Islet precursor cell (in vitro differentiated cells): ENCODE measurements at regions not wholly inside any gene's neighbourhood (a gene's known extent, or its start where the extent isn't known, plus 50 kb on each side); places are given as distances from the start of the nearest gene placed in this dataset.
"Not testable (repeated sequence)": the region's sequence is repeated elsewhere in the genome, so short reads cannot be mapped to it uniquely, and the experiment has no call there.

Experiments used
- DNase-seq: peaks from one replicate; pipeline ENCODE4 v3.0.0-alpha.2; 2018

DNA sequence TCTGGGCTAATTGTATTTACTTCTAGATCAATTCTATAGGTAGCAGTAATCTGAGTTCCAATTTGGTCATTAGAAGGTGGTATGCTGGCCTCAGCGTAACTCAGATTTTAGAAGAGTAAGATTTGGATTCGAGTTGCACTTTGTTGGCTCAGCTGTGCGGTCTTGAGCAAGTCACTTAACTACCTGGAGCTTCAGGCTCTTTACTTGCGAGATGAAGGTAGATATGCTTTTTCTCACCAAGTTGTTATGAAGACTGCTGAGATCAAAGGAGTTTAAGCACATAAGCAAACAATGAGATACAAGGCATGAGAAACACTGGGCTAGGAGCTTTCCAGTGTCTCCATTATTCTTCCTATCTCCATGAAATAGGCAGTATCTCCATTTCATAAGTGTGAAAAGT is 133.8 kb upstream of the RANBP3L start:
- no peak for DNase-seq

DNA sequence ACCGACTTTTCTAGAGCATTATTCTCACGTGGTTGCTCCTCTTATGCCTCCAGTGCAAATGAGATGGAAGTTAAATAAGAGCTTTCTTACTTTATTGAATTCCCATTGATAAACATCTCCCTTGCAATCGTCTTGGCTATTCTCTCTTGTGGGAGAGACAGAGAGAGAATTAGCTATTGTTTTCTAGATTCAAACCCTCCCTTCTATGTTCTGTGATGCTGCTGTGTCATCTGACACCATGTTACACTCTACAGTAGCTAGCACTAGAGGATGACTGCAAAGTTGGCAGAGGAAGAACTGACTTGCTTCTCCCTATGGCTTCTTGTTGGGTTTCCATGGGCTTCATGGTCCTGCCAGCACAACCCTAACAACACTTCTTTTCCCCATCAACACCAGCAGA is 134.6 kb upstream of the RANBP3L start:
- no peak for DNase-seq

DNA sequence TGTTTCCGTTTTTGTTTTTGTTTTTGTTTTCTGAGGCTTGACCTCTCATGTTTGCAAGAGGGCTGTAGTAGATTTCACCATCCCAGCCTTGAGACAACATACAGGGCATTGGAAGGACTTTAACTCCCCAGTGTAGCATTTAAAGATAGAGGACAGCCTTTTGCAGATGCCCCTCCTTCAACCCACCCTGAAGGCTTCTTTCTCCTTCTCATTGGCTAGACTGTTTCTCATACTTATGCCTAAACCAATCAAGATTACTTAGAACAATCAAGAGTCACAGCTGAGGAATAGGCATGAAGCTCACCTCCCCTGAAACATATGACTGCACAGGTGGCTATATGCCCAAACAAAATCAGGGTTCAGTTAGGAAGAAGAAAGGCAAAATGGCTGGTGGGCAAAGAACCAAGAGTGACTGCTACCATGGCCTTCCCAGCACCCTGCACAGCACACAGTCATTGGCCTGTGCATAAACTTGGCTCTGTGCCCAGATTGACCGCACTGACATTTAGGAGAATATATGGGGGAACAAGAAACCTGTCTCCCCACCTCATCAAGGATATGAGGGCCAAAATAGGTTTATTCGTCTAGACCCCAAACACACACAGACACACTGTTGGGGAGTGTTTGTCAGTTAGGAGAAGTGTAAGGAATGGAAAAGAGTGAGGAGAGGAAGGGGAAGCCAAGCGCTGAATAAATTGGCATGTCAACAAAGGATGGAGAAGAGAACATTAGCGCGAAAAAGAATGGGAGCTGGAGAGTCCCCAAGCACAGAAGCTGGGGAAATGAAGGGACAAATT is 137.3 kb upstream of the RANBP3L start:
- DNase-seq = no peak

DNA sequence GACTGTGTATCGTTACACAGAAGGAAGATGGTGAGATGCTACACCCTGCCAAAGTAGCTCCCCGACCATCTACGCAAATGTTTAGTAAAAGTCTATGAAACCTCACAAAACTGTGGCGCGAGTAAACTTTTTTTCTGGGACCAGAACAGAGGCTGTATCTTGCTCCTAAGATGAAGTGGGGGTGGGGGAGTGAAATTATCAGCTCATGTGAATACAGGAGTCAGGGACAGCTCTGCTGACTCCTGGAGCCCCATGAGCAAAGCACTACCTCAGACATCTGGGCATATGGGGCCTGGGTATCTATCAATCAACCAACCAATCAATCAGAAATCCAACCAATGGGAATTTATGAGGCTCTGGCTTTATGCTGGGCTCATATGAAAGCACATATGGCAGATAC is 138.6 kb upstream of the RANBP3L start:
- DNase-seq = no peak

DNA sequence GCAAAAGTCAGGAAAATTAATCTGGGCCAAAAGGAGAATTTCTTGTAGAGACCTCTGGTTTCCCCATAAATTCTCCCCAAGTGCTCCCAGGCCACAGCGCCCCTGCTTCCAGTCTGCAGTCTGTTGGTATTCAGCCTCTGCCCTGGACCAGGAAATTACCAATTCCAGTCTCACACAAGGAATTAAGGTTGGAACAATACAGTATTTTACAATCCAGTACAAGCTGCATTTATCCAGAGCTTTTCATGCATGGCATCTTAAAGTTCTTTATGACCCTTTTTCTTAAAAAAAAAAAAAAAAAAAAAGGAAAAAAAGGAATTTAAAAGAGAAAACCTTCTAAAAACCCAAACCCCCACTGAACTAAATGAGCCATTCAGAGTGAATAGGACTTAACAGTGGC is 139.6 kb upstream of the RANBP3L start:
- DNase-seq = no peak

DNA sequence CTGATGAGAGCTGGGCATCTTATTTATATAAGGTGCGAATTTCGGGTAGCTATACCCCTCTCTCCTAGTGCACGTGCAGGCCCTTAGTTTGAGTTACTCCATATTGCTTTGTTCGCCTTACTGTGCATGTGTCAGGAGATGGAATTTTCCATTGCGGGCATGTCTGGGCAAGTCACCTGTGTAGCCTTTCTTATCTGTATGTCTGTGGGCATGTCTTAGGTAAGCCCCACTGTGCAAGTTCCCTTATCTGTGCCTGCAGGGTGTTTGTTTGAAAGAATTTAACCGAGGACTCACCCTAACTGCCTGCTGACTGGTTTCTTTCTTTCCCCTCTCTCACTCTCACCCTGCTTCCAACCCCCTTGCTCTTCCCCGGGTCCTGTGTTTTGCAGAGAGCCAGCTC is 140.7 kb upstream of the RANBP3L start:
- peak; percentile 92 for DNase-seq

DNA sequence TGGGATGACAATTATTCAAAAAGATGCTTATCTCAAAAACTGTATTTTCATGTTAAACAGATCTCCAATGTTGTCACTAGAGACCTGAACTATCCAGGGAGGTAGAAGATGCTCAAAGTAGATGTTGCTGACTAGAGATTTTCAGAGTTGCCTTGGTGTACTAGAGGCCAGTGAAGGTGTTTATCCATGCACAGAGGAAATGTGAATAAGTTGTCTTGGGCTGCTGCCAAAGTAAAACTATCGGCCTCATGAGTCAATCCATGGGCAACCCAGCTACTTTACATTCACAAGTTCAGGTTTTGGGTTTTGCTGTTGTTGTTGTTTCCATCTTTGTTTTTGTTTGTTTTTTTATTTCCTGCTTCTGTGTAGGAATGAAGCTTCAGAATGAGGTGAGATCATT is 141.1 kb upstream of the RANBP3L start:
- no peak for DNase-seq

DNA sequence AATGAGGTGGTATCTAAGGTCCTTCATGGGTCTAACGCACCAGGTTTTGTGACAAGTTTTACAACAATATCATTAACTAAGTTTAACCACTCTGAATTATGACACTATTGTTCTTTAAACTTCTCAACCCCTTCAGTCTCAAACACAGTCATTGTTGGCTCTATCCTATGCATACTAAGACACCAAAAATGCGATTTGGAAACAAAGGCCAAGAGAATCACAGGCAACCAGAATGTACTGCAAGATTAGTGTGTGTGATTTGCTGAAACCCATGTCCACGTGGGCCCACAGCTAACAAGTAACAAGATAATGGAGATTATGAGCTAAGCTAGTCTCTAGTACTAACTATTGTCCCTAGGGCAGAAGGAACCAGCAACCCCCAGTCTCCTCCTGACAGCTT is 142.2 kb upstream of the RANBP3L start:
- DNase-seq = no peak

DNA sequence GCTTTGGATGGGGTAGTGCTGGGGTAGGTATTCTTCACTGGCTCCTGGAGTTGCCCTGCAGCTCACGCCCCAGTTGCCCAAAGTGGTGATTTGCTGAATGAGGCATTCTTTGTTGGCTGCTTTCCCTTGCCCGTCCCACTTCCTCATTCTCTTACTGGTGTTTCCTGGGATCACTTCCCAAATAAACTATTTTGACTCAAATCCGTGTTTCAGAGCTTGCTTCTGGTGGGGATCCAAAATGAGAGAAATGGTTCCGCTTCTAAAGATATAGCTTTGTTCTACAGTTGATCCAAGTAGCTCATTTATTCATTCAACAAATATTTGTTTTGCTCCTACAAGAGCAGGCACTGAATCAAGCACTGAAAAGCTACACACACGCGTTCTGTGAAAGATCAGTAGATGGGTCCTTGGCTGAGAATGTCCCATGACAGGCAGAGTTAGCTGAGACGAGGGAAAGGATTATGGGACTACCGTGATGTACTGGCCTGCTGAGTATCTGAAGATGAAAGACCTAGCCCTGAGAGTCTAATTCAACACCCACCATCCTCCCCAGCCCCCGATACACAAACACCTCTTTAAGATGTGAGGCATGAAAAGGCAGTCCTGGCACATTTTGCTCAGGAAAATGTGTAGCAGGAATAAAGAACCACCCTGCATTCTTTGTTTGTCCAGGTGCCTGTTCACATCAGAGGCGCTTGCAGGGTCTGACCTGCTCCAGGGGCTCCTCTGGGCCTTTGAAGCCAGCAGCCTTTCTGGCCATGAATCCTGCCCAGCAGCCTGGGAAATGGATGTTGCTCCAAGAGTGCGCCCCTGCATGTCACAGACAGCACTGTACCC is 143.1 kb upstream of the RANBP3L start:
- DNase-seq = no peak

DNA sequence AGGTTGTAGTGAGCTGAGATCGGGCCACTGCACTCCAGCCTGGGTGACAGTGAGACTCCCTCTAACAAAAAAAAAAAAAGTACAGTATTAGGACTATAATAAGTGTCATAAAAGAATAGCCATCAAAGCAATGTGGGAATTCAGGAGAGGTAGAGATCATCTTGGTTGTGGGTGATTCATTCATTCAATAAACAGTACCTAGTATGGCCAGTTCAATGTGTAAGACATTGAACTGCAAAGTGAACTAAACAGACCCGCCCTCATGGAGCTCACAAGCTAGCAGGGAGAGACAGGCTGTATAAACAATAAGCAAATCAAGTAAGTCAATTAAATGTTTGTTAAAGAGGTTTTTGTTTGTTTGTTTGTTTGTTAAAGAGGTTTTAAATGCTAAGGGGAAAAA is 146.1 kb upstream of the RANBP3L start:
- DNase-seq = no peak

DNA sequence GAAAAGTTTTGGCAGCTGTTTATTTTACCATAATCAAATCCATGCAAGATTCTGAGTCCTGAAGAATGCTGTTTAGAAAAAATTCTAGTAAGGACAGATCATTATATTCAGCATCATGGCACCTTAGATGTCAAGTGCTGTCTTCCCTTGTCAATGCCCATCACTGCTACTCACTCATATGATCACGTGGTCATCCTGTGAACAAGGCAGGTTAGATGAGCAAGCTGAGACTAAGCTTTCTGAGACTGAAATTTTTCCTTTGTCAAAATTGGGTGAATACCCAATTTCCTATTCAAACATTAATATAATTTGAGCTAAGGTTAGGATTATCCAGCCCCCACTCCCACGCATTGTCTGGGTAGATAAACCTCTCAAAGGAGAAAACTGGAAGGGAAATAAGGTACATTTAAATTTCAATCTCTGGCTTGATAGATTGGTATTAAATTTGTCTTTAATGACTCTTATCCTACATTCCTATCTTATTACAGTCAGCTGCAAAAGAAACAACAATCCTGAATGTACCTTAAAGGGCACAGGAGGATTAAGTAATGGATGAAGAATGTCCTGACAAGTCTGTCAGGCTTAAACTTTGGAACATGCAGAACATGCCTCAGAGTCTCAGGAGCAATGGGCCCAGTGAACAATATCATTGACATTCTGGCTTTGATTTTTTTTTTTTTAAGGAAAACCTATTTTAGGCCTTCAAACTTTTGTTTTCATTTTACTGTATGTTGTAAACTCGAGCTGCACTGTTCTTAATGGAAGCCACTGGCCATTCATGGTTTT is 148.7 kb upstream of the RANBP3L start:
- DNase-seq = no peak

DNA sequence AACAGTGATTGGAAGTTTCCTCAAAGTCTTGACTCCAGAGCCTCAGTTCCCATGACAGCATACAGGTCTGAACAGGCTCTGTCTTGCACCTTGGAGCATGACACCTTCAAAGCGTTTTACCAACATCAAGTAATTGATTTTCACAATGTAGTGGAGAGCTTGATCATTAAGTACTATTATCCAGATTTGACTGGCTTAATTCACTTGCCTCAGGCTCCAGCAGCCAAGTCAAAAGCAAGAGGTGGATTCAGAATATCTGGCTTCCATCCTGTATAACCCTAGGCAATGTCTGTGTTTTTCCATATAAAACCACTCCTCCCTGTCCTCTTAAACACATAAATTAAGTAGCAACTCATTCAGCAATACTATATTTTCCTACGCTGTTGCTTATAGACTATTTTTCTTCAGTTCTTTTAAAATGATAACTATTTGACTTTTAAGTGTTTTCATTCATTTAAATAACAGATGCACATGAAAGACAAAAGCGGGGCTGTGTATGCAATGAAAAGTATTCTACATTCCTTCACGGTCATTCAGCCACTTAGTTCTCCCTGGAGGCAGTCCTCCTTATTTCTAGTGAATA is 150.8 kb upstream of the RANBP3L start:
- peak; percentile 66 for DNase-seq

DNA sequence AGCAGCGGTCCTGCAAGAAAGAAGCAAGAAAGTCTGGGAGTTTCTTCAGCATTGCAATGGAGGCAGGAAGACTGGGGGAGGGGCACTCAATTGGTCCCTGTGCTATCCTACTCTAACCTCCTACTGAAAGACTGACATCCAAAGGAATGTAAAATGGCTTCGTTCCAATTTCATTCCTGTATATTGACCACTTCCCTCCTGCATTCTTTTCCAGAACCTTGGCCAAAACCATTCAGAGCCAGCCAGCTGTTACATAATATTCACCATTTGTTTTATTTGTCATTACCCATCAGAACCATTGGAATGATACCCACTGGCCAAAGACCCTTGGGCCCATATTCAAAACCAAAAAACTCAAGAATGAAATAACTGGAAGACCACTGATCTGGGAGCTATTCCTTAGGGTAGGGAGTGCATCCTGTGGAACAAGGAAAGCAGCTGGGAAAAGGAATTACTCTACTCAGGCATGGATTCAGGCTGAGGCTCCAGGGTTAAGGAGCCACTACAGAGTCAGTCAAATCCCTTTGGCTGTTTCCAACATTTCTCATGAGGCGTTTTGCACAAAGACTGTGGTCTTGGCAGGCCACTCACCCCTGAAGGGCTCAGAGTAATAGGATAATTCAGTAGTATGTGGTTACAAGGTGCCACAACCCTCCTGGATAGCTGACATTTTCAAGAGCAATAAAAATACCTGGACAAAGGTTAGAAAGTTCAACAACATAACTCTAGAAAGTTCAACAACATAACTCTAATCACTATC is 148.7 kb upstream of the SLC1A3 start:
- DNase-seq = no peak

DNA sequence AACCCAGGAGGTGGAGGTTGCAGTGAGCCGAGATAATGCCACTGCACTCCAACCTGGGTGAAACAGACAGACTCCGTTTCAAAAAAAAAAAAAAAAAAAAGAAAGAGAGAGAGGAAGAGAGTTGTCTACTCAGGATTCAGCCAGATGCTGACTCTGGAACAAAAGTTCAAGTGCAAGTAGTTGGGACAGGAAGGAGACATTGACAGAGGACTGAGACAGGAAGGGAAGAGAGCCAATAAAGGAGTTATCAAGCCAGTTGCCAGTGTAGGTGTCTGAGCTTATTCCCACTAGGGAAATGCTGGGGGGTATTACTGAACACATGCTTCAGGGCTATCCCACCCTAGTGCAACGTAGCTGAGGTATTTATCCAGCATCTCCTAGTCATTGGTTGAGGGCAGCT is 147.7 kb upstream of the SLC1A3 start:
- peak; percentile 77 for DNase-seq

DNA sequence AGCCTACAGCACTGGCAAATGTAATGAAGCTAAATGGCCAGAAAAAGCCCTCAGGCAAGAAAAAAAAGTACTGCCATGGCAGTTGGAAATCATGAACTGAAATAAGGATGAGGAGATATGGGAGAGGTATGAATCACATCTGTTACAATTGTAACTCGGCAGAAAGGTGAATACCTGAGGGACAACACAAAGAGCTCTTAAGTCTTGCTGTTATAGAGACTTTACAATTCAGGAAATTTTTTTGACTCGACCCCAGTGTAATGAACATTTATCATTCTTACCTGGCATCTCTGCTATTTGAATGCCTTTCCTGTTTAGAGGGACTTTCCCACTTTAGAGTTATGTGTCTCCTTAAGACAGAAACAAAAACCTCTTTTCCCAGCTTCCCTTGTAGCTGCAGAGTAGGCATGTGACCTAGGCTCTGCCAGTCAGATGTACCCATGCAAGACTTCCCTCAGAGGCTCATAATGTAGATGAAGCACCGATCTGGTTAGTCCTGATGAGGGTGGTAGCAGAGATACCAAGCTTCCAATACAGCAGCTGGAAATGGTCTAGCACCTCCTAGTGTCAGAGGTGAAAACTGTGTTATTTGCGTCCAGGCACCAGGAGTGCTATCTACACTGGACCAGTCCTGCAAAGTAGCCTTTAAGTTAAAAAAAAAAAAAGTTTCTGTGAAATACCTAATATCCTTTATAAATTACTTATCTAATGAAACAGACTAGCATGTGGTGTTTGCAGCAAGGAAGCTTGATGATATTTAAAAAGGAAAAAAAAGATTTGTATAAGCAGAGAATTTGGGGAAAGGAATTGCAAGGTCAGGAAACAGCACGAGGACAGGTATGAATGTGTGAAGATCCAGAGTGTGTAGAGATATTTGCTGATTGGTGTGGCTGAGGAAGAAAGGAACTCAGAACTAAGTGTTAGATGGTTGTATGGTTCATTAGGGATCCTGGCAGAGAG is 146.9 kb upstream of the SLC1A3 start:
- DNase-seq = no peak

DNA sequence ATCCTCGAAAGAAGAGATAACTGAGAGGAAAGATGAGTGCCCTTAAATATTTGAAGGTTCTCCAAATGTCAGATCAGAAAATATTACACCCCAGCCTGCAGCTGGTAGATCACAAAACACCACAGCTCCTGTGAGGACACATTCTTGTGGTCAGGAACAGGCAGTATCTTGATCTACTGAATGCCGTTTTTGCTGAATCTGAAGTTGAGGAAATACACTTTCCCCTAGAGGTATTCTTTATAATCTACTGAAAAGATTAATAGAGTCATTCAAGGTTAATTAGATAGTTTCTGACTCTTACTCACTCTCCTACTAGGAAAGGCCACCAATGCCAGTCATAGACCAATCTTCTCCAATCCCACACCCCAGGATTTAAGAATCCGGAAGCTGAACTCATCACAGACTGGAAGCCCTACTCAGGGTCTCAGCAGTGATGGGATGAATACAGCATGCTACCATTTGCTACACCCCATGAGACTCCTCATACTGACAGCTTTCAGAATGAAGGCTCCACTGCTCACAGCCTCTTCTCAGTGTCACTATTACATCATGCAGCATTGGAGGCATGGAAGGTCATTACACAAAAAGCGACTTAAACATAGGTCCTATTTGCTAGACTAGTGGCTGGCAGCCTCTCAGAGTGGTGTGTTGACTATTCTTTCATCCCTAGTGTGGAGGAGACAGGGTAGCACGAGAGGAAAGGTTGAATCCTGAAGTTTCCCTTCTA is 143.9 kb upstream of the SLC1A3 start:
- no peak for DNase-seq

DNA sequence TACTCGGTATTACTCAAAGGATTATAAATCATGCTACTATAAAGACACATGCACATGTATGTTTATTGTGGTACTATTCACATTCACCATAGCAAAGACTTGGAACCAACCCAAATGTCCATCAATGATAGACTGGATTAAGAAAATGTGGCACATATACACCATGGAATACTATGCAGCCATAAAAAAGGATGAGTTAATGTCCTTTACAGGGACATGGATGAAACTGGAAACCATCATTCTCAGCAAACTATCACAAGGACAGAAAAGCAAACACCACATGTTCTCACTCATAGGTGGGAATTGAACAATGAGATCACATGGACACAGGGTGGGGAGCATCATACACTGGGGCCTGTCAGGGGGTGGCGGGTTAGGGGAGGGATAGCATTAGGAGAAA is 130.5 kb upstream of the SLC1A3 start:
- DNase-seq = not testable (repeated sequence)

DNA sequence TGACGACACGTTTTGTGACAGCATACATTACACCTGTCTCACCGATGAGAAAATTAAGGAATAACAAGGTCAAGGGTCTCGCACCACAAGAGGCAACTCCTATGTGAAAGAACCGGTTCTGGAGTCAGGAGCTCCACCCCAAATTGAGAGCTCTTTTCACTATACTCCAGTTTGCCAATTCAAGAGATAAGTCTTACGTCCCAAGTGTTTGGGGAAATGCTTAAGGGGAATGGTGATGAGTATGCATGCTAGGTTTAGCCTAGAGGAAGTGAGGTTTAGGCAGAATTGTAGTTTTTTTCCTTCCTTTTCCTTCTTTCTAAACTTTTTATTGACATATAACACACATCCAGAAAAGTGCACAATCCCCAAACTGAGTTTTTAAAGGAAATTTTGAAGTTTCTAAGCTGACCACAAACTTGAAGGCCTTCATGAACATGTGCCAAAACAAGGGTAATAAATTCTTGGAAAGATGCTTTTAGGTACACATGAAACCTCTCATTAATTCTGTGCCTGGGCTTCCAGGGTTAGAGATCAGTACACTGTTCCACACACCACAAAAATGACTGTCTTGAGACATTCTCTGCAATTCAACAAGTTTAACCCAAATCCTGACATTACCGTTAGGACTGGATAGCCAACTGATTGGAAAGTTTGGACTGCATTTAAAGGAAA is 127.6 kb upstream of the SLC1A3 start:
- DNase-seq = no peak

DNA sequence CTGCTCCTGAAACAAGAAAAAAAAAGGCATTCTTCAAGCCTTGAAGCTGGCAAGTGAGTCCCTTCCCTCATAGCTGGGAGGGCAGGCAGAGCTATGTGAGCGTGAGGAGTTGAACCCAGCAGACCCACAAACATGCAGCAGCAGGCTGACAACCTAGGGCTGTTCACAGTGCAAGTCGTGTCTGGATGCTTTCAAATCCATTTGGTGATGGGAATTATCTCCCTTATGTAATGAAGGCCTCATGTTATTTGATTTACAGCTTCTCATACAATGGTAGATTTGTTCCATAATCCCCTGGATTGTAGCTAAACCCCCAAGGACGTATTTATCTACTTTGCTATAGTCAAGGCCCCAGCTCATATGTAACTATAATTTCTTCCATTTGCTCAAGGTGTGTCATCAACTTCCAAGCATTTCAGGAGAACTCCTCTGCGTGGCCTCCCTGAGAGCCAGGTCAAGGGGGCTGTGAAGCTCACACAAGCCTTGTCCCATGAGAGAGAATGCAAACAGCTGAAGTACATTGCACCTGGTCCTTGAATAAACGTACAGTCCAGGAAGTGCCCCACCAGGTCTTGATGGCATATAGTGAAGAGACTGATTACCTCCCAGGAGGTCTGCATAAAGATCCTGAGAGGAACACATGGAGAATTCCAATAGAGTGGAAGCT is 124.8 kb upstream of the SLC1A3 start:
- DNase-seq = no peak
